Liver (tissue), 8 donors: ENCODE measurements at regions not wholly inside any gene's neighbourhood (a gene's known extent, or its start where the extent isn't known, plus 50 kb on each side); places are given as distances from the start of the nearest gene placed in this dataset.

Source experiments
- DNase-seq: peaks from one replicate; pipeline ENCODE4 v3.0.0-alpha.2; 2017; ENCODE audit warnings: low spot score
- H3K27ac ChIP-seq, 2 donors: one replicate each; pipeline ENCODE4 v1.7.0; 2013; ENCODE audit warnings: inconsistent platforms in 2 of 2, low read length in 2 of 2, control low read depth in 1 of 2, low read depth in 1 of 2, mild to moderate bottlenecking in 1 of 2
- H3K27me3 ChIP-seq, 4 donors: one replicate each; pipeline versions ENCODE4 v1.6.1 to v1.7.0; 2013; ENCODE audit warnings: low read length in 3 of 4, inconsistent platforms in 1 of 4, mild to moderate bottlenecking in 1 of 4, moderate library complexity in 1 of 4; ENCODE audit not compliant: control insufficient read depth in 4 of 4, insufficient read depth in 4 of 4
- H3K36me3 ChIP-seq, 4 donors: one replicate each; pipeline versions ENCODE4 v1.6.1 to v1.7.0; 2013; ENCODE audit warnings: low read length in 3 of 4, mild to moderate bottlenecking in 3 of 4, low read depth in 1 of 4, moderate library complexity in 1 of 4; ENCODE audit not compliant: control insufficient read depth in 4 of 4, insufficient read depth in 3 of 4
- H3K4me1 ChIP-seq, 4 donors: one replicate each; pipeline versions ENCODE4 v1.6.1 to v1.7.0; 2013; ENCODE audit warnings: low read length in 3 of 4, mild to moderate bottlenecking in 3 of 4, moderate library complexity in 1 of 4; ENCODE audit not compliant: control insufficient read depth in 4 of 4, insufficient read depth in 4 of 4
- H3K4me3 ChIP-seq, 3 donors: one replicate each; pipeline versions ENCODE4 v1.6.1 to v1.7.0; 2013; ENCODE audit warnings: low read length in 3 of 3, control low read depth in 1 of 3, low read depth in 1 of 3, mild to moderate bottlenecking in 1 of 3
- H3K9ac ChIP-seq, 2 donors: one replicate each; pipeline ENCODE4 v1.7.0; 2013; ENCODE audit warnings: low read length in 2 of 2, mild to moderate bottlenecking in 2 of 2, moderate library complexity in 2 of 2, control low read depth in 1 of 2, low read depth in 1 of 2
- H3K9me3 ChIP-seq, 4 donors: one replicate each; pipeline versions ENCODE4 v1.6.1 to v1.7.0; 2013; ENCODE audit warnings: low read length in 3 of 4; ENCODE audit not compliant: control insufficient read depth in 4 of 4
- ATF3 ChIP-seq: IDR thresholded peaks from 2 replicates; pipeline ENCODE4 v1.6.1; 2016; ENCODE audit warnings: antibody characterized with exemption
- CTCF ChIP-seq: fragments of 150-350 bp; IDR thresholded peaks from 2 replicates; pipeline ENCODE4 v1.5.1; 2017; ENCODE audit warnings: improper control_type of control experiment, low read depth, low read length; ENCODE audit not compliant: missing input control
- EGR1 ChIP-seq, 2 donors: IDR thresholded peaks; 2 replicates each; pipeline ENCODE4 v1.6.1; 2016 to 2018; ENCODE audit warnings: antibody characterized with exemption in 2 of 2, low read depth in 2 of 2
- FOXA1 ChIP-seq: IDR thresholded peaks from 2 replicates; pipeline ENCODE4 v1.6.1; 2016; ENCODE audit warnings: antibody characterized with exemption
- FOXA2 ChIP-seq: IDR thresholded peaks from 2 replicates; pipeline ENCODE4 v1.6.1; 2016; ENCODE audit warnings: antibody characterized with exemption
- GABPA ChIP-seq, 2 donors: IDR thresholded peaks in 1 of 2; conservative IDR thresholded peaks in 1 of 2; 2 replicates each; pipeline ENCODE4 v1.6.1; 2016; ENCODE audit warnings: antibody characterized with exemption in 2 of 2, mild to moderate bottlenecking in 1 of 2, moderate library complexity in 1 of 2
- HNF4A ChIP-seq, 2 donors: conservative IDR thresholded peaks; 2 replicates each; pipeline ENCODE4 v1.6.1; 2016; ENCODE audit warnings: antibody characterized with exemption in 2 of 2, mild to moderate bottlenecking in 2 of 2
- HNF4G ChIP-seq: IDR thresholded peaks from 2 replicates; pipeline ENCODE4 v1.6.1; 2016; ENCODE audit warnings: antibody characterized with exemption
- JUND ChIP-seq, 2 donors: IDR thresholded peaks; 2 replicates each; pipeline ENCODE4 v1.6.1; 2016; ENCODE audit warnings: antibody characterized with exemption in 2 of 2
- MAX ChIP-seq: IDR thresholded peaks from 2 replicates; pipeline ENCODE4 v1.6.1; 2016; ENCODE audit warnings: antibody characterized with exemption
- RAD21 ChIP-seq, 2 donors: IDR thresholded peaks; 2 replicates each; pipeline ENCODE4 v1.6.1; 2016; ENCODE audit warnings: antibody characterized with exemption in 2 of 2, mild to moderate bottlenecking in 2 of 2
- RXRA ChIP-seq, 2 donors: IDR thresholded peaks; 2 replicates each; pipeline ENCODE4 v1.6.1; 2017 to 2018; ENCODE audit warnings: antibody characterized with exemption in 2 of 2, mild to moderate bottlenecking in 1 of 2
- SP1 ChIP-seq: IDR thresholded peaks from 2 replicates; pipeline ENCODE4 v1.6.1; 2018; ENCODE audit warnings: antibody characterized with exemption, mild to moderate bottlenecking
- TAF1 ChIP-seq: conservative IDR thresholded peaks from 2 replicates; pipeline ENCODE4 v1.6.1; 2016; ENCODE audit warnings: antibody characterized with exemption, mild to moderate bottlenecking
- YY1 ChIP-seq: IDR thresholded peaks from 2 replicates; pipeline ENCODE4 v1.6.1; 2016; ENCODE audit warnings: antibody characterized with exemption, mild to moderate bottlenecking
- ZBTB33 ChIP-seq: IDR thresholded peaks from 2 replicates; pipeline ENCODE4 v1.6.1; 2016; ENCODE audit warnings: antibody characterized with exemption
- WGBS: extraction: QIAGEN DNeasy Blood & Tissue Kit; methylation state at CpG from one replicate; pipeline ENCODE4 v1.1.7; 2013; 5-methylcytosine and 5-hydroxymethylcytosine counted together
- donor health status: healthy.
- donor health status: healthy.
- donor health status: healthy.
- donor health status: healthy.
- donor health status: healthy.

- Histone ChIP-seq H3K4me3 (no peak overlapping the region), H3K9me3 (no peaks in the 10 kb centered on the region), H3K9ac (no peak overlapping the region), H3K36me3 (no peaks in the 10 kb centered on the region), H3K27ac (no peak overlapping the region), H3K4me1 (no peaks in the 10 kb centered on the region), H3K27me3 (no peaks in the 10 kb centered on the region)
- 90% methylated on average over 1 of the region's 1 CpG for WGBS
- DNase-seq = no peak
- TF ChIP-seq ATF3 = no peak
- TF ChIP-seq TAF1 = no peak
- no peak for TF ChIP-seq SP1
These were observed 68.3 kb downstream of the NR2F2 start for GRCh38 chr15:96398776-96399175.

GRCh38 chr15:96402403-96402802, 71.9 kb downstream of the NR2F2 start:
- Histone ChIP-seq H3K36me3 (no peaks in the 10 kb centered on the region), H3K4me1 (no peaks in the 10 kb centered on the region), H3K9me3 (no peaks in the 10 kb centered on the region), H3K27me3 (peaks cover 0 to 4% (median 0%) of the 10 kb centered on the region in 4 donors), H3K9ac (no peak overlapping the region), H3K27ac (no peak overlapping the region), H3K4me3 (no peak overlapping the region)
- no peak for DNase-seq
- no peak for TF ChIP-seq JUND (IDR thresholded peaks at IDR 0.05)
- no peak for TF ChIP-seq EGR1 (IDR thresholded peaks at IDR 0.05; ENCODE audit: low read depth in 2 of 2)
- TF ChIP-seq ZBTB33 = no peak
- no peak for TF ChIP-seq CTCF
- TF ChIP-seq MAX = no peak
- no peak for TF ChIP-seq HNF4A (conservative IDR thresholded peaks at IDR 0.05)
- WGBS = 78% methylated on average over 3 of the region's 3 CpGs

- H3K27me3 ChIP-seq = peaks cover 0 to 4% (median 2%) of the 10 kb centered on the region in 4 donors
- no peaks in the 10 kb centered on the region for H3K36me3 ChIP-seq
- H3K9ac ChIP-seq = no peak overlapping the region
- H3K4me1 ChIP-seq = no peaks in the 10 kb centered on the region
- DNase-seq = no peak
- WGBS = 81% methylated on average over 1 of the region's 1 CpG
- no peak overlapping the region for H3K27ac ChIP-seq
- no peak overlapping the region for H3K4me3 ChIP-seq
- H3K9me3 ChIP-seq = no peaks in the 10 kb centered on the region
- no peak for TF ChIP-seq TAF1
- TF ChIP-seq HNF4G = no peak
- TF ChIP-seq RAD21 (IDR thresholded peaks at IDR 0.05) = no peak
- TF ChIP-seq YY1 = no peak
- no peak for TF ChIP-seq HNF4A (conservative IDR thresholded peaks at IDR 0.05)
- no peak for TF ChIP-seq ZBTB33
- TF ChIP-seq CTCF = no peak
- no peak for TF ChIP-seq MAX
- no peak for TF ChIP-seq FOXA1
- TF ChIP-seq FOXA2 = no peak
- TF ChIP-seq GABPA (IDR thresholded peaks at IDR 0.05 in 1 of 2, conservative IDR thresholded peaks at IDR 0.05 in 1 of 2) = no peak
- no peak for TF ChIP-seq RXRA (IDR thresholded peaks at IDR 0.05)
These were observed 72.6 kb downstream of the NR2F2 start for GRCh38 chr15:96403071-96403470.
